ENCODE measurements at regions not wholly inside any gene's neighbourhood (a gene's known extent, or its start where the extent isn't known, plus 50 kb on each side); places are given as distances from the start of the nearest gene placed in this dataset.

- ChIA-PET RAD21 (ENCODE audit: unreplicated experiment) (no interaction called here), CTCF (interaction anchor here (0.6 kb wide), 1 partner anchor 22 kb away, joined by 4 read pairs; no protein-coding TSS in a partner anchor), SMC1A (ENCODE audit: uncharacterized antibody, unreplicated experiment) (interaction anchor here (1.0 kb wide), 1 partner anchor 20 kb away, joined by 4 read pairs; no protein-coding TSS in a partner anchor), POLR2A (no interaction called here)
- FAIRE-seq (no peak), ATAC-seq (no peak), DNase-seq (ENCODE audit: low read depth, low spot score) (no peak)
- intact Hi-C loops (cut with micrococcal nuclease; ENCODE audit: unreplicated experiment): no loop called here
- no peaks in the 10 kb centered on the region for H3K4me1 ChIP-seq (ENCODE audit: control insufficient read depth, insufficient read depth, low read length)
- no peak overlapping the region for H3K9ac ChIP-seq (ENCODE audit: control insufficient read depth, insufficient read depth, low read length)
- H3K79me2 ChIP-seq (ENCODE audit: control insufficient read depth, insufficient read depth, low read length): no peaks in the 10 kb centered on the region
- 0% methylated on average over 3 of the region's 3 CpGs for WGBS (ENCODE audit: insufficient coverage, insufficient replicate concordance, low lambda C conversion rate, missing lambda C conversion rate)
- TF ChIP-seq, protein P1, sequence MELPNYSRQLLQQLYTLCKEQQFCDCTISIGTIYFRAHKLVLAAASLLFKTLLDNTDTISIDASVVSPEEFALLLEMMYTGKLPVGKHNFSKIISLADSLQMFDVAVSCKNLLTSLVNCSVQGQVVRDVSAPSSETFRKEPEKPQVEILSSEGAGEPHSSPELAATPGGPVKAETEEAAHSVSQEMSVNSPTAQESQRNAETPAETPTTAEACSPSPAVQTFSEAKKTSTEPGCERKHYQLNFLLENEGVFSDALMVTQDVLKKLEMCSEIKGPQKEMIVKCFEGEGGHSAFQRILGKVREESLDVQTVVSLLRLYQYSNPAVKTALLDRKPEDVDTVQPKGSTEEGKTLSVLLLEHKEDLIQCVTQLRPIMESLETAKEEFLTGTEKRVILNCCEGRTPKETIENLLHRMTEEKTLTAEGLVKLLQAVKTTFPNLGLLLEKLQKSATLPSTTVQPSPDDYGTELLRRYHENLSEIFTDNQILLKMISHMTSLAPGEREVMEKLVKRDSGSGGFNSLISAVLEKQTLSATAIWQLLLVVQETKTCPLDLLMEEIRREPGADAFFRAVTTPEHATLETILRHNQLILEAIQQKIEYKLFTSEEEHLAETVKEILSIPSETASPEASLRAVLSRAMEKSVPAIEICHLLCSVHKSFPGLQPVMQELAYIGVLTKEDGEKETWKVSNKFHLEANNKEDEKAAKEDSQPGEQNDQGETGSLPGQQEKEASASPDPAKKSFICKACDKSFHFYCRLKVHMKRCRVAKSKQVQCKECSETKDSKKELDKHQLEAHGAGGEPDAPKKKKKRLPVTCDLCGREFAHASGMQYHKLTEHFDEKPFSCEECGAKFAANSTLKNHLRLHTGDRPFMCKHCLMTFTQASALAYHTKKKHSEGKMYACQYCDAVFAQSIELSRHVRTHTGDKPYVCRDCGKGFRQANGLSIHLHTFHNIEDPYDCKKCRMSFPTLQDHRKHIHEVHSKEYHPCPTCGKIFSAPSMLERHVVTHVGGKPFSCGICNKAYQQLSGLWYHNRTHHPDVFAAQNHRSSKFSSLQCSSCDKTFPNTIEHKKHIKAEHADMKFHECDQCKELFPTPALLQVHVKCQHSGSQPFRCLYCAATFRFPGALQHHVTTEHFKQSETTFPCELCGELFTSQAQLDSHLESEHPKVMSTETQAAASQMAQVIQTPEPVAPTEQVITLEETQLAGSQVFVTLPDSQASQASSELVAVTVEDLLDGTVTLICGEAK (IDR thresholded peaks at IDR 0.05; ENCODE audit: borderline replicate concordance): no peak
- TF ChIP-seq FOXM1 (IDR thresholded peaks at IDR 0.05; ENCODE audit: low read depth, low read length) (no peak), NR2C2 (IDR thresholded peaks at IDR 0.05; ENCODE audit: borderline replicate concordance, control insufficient read depth, insufficient read length, low read depth) (no peak), STAT3 (IDR thresholded peaks at IDR 0.05; ENCODE audit: low read depth, low read length) (no peak), RAD51 (IDR thresholded peaks at IDR 0.05) (no peak), POLR2A (IDR thresholded peaks at IDR 0.05; ENCODE audit: low read depth, low read length) (no peak), DPF2 (IDR thresholded peaks at IDR 0.05) (no peak), MYB (IDR thresholded peaks at IDR 0.05; ENCODE audit: borderline replicate concordance, low read depth, low read length) (no peak), BMI1 (IDR thresholded peaks at IDR 0.05; ENCODE audit: borderline replicate concordance) (no peak), NR2F1 (conservative IDR thresholded peaks at IDR 0.05) (no peak)
- TF ChIP-seq, protein P2, sequence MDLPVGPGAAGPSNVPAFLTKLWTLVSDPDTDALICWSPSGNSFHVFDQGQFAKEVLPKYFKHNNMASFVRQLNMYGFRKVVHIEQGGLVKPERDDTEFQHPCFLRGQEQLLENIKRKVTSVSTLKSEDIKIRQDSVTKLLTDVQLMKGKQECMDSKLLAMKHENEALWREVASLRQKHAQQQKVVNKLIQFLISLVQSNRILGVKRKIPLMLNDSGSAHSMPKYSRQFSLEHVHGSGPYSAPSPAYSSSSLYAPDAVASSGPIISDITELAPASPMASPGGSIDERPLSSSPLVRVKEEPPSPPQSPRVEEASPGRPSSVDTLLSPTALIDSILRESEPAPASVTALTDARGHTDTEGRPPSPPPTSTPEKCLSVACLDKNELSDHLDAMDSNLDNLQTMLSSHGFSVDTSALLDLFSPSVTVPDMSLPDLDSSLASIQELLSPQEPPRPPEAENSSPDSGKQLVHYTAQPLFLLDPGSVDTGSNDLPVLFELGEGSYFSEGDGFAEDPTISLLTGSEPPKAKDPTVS (IDR thresholded peaks at IDR 0.05; ENCODE audit: low read depth, low read length): no peak
- no peak overlapping the region for H3K4me2 ChIP-seq (ENCODE audit: control insufficient read depth, insufficient read depth)
- H3K36me3 ChIP-seq (ENCODE audit: control insufficient read depth in 2 of 2, insufficient read depth in 2 of 2, low read length in 1 of 2): no peaks in the 10 kb centered on the region
- H3K4me3 ChIP-seq: no peak overlapping the region
- no peaks in the 10 kb centered on the region for H3K9me3 ChIP-seq (replicated peaks; ENCODE audit: control insufficient read depth, insufficient read depth, low read length)
- H3K27ac ChIP-seq (ENCODE audit: control insufficient read depth, insufficient read depth): no peak overlapping the region
- in situ Hi-C loops (cut with MboI): no loop called here
- H3K27me3 ChIP-seq (replicated peaks in 1 of 2; ENCODE audit: control insufficient read depth in 2 of 2, insufficient read depth in 2 of 2, low read length in 1 of 2): no peaks in the 10 kb centered on the region
- no peak overlapping the region for H2AFZ ChIP-seq (ENCODE audit: control insufficient read depth, low read depth, low read length)
- H4K20me1 ChIP-seq (ENCODE audit: control insufficient read depth, insufficient read depth): no peaks in the 10 kb centered on the region
- BruUV-seq (replicated peaks): no TSS peak
Measured at GRCh38 chrX:80312448-80312847, 107.8 kb upstream of the TENT5D start.

Data from GM12878 (cell line).